ENCODE measurements at regions not wholly inside any gene's neighbourhood (a gene's known extent, or its start where the extent isn't known, plus 50 kb on each side); places are given as distances from the start of the nearest gene placed in this dataset.
"Not testable (repeated sequence)": the region's sequence is repeated elsewhere in the genome, so short reads cannot be mapped to it uniquely, and the experiment has no call there.

DNA sequence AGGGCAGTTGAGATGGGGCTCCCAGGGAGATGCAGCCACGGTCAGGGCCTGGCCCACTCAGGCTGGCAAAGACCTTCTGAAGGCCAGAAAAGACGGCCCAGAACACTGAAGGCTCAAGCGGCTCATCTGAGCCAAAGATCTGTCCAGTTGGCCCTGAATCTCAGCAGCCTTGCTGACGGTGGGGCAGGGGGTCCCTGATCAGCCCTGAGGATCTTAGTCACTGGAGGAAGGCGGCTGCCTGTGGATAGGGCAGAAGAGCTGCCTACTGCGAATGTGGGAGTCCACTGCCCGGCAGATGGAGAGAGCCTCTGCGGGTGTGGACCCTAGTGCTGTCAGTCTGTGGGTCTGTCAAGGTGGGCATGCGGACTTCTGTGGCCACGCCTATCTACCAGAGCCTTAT lies 1738.2 kb downstream of the TP53TG3F start:
- no peak for DNase-seq

DNA sequence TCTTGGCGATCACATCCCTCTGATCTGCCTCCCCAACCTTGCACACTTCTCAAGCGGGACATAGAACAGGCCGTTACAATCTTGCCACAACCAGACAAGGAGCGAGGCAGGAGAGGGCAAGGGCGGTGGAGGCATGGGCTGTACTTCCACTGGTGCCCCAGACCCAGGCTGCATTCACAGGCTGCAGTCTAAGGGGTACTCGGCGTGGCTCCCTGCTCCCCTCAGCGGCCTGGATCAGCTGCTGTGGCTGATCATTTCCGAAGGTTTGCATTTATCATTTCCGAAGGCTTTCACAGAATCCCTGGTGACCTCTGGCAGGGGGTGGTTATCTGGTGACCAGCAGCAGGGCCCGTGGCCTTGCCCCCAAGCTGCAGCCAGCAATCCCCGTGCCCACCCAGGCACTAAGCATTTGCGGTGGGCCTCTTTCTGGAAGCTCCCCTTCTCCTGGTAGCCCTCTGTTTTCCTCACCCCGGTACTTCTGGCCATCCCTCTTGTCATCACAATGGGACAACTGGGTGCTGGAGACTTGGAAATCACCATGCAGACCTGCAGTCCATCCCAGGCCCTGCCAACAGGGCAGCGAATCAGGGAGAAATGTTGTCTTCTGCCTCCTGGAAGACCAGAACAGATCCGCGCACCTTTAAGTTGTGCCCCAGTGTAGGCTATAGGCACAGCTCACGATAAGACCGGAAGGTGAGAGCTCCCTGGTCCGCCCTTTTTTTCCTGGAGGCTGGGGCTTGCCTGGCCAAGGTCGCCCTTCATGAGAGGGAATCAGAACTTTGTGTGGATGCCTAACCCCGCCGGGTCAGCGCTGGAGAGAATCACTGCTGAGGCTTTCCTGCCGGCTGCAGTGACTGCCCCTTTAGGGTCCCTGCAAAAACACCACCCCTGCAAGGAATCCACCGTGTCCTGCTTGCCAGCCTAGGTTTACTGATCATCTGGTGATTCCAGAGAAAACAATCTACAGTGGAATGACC lies 1739.1 kb downstream of the TP53TG3F start:
- DNase-seq: no peak

DNA sequence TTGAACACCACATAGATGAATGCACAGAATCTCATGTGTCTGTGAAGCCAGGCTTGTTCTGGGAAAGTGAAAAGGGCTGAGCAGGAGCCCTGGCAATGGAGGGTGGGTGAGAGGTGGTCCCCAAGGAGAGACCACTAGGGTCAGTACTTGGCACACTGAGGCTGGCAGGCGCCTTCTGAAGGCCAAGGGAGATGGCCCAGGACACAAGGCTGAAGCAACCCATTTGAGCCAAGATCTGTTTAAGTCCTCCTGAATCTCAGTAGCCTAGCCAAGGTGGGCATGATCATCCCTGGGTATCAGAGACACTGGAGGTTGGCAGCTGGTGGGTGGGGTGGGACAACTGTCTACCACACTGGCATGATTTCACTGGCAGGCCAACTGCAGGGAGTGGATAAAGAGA lies 1741.2 kb downstream of the TP53TG3F start:
- no peak for DNase-seq

DNA sequence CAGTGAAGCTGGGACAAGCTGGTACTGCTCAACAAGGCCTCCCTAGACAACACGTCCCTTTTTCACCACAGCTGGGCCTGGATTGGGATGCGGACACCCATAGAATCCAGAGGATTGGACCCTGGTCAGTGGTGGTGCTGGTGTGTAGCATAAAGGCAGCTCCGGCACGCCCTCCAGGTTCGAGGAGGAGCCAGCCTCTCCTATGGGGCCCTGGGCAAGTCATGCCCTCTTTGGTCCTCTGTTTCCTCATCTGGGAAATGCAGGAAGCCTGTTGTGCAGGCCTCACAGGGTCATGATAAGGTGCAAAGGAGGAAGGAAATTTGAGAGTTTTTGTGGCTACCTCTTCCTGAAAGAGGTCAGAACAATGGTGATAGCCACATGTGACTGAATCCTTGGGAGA lies 1741.7 kb downstream of the TP53TG3F start:
- DNase-seq: no peak

DNA sequence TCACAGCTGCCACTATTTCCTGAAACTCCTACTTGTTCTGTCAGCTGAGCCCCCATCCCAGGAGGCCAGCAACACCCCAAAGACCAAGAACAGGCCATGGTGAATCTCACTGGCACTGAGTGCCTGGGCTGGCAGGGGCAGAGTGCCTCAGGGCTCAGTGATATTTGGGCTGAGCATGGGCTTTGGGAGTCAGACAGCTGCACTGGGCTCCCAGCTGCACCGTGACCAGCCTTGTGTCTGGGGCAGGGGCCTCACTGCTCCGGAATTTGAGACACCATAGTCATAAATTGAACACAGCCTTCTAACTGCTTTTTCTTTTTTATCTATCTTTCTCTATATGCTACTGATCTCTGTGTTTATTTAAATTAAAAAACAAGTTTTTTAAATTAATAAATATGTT lies 1744.2 kb downstream of the TP53TG3F start:
- DNase-seq: no peak

DNA sequence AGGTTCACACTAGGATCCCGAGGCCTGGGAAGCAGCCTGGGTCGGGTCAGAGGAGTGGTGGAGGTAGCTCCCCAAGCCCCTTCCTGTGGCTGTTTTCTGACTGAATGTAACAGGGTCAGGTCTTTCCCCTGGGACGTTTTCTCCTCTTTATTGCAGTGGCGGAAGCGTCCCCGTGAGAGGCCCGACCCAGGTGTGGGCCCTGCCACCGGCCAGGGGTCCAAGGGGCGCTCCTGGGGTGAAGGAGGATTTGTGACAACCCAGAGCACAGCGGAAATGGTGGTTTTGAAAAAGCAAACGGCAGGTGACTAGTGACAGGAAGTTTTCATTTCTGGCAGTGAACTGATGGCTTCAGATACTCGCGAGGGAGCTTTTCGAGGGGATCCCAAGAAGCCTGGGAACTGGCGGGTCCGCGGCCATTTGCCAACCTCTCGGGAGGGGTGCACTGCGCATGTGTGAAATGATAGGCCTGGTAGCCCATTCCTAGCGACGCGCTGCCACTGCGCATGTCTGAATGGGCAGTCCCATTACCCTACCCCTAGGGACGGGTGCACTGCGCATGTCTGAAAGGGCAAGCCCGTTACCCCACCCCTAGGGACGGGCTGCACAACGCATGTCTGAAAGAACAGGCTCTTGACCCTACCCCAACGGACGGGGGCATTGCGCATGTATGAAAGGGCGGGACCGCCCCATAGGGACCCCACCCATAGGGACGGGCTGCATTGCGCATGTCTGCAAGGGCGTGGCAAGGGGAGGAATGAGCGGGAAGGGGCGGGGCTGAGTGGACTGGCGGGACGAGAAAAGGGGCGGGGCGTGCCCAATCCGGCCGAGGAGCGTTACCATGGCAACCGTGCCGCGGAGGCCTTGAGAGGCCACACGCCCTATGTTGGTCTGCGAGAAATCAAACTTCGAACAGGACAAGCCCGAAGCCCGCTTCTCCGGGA lies 1747.9 kb downstream of the TP53TG3F start:
- no peak for DNase-seq

DNA sequence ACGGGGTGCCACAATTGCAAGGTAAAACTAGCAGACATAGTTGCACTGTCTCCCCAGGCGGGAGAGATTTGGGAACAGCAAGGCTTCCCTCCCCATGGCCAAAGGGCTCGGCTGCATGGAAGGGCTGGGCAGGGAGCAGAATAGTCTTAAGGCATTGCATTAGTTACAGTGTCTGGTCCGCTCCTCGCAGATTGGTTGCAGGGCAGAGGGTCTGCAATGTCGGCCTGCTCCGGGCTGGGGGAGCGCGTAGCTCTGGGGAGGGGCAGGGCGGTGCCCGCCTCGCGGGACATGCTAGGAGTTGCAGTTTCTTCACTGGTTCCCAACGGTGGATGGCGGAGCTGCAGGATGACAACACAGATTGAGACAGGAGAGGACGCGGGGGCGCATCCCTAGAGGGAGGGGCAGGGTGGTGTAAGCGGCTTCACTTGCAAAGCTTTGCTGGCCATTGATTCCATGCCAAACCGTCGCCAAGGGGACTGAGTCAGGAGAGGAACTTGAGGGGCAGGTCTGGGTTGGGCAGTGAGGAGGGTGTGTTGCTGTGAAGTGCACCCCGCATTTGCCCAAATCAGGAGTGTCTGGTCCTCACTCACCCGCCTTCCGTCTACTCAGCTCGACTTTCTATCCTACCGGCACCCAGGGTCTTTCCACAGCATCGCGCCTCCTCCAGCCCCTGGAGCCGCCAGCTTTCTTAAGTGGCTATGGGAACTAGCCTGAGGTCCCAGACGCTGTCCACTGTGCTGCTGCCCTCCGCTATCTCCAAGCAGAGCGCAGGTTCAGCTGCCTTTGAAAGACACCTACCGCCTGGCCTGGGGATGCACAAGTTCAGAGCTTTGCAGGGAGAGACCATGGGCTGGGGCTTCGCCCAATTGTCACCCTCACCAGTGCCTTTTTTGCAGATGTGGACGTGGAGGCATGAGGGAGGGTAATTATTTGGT lies 1748.9 kb downstream of the TP53TG3F start:
- no peak for DNase-seq

DNA sequence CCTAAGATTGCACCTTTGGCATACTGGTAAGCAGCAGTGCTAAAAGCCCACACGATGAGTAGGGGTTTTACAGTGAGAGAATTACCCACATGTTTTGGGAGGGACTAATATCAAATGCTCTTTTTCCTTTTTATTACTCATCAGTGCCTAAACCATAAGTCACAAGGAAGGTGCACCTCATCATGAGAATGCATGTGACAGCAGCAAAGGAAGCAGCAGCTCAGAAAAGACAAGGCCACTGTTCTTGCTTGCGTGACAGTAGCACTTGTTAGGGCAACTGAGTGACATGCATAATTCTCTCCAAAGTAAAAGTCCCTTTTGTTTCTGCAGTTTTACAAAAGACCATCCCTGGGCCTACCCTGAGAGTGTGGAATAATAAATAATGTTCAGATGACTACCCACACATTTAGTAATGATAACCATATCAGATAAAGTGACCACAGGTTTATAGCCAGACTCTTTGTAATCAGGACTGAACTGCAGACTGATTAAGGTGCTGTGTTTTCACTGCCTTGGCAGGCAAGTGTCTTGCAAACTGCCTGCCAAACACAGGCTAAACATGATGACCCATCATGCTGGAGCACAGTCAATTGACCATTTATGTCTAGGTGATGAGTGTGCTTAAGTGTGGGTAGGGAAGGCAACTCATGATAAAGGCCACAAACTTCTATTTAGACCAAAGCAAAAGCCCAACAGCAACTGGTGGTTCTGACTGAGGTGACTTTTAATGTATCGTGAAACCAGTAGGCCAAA lies 1751.4 kb downstream of the TP53TG3F start:
- DNase-seq: no peak

DNA sequence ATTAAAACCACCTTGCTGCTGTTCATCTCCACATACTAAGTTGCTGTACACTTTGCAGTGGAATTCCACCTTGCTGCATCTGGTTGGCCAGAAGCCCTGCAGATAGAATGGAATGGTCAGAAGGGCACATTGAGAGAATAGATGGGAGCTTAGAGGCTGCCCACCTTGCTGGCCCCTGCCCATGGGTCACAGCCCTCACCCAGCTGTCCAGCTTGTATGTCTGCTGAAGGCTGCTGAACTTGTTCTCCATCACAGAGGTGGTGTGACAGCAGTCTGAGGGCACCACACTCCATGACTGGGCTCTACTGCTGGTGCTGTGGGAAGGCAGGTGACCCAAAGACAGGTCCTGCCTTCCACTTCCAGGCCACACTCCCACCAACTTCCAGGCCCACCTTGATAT lies 1755.4 kb downstream of the TP53TG3F start:
- DNase-seq: no peak

DNA sequence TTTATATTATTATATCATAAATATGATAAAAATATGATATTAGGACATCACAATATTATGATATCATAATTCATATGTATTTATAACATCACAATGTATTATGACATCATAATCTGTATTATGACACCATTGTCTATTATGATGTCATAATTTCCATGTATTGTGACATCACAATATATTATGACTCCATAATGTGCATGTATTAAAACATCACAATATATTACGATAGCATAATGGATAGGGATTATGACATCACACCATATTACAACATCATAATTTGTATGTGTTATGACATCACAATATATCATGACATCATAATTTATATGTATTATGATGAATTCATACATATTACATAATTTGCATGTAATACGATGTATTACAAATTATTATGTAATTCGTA lies 1755.9 kb downstream of the TP53TG3F start:
- no peak for DNase-seq

DNA sequence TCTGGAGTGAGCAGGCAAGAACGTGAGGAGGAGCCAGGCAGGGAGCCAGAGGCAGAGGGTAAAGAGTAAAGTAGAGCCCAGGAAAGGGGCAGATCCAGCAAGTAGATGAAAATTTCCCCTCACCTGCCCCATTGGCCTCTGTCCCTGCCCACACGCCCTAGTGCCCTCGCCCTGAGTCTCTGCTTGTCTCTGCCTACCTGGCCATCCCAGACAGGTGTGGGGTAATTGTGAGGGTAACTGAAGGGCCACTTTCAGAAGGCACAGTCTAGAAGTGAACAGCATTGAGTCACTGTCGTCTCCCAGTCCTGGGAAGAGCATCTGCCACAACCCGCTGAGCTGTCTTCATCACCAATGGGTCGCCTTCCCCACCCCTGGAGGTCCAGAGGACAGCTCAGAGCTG lies 1756.8 kb downstream of the TP53TG3F start:
- not testable (repeated sequence) for DNase-seq

DNA sequence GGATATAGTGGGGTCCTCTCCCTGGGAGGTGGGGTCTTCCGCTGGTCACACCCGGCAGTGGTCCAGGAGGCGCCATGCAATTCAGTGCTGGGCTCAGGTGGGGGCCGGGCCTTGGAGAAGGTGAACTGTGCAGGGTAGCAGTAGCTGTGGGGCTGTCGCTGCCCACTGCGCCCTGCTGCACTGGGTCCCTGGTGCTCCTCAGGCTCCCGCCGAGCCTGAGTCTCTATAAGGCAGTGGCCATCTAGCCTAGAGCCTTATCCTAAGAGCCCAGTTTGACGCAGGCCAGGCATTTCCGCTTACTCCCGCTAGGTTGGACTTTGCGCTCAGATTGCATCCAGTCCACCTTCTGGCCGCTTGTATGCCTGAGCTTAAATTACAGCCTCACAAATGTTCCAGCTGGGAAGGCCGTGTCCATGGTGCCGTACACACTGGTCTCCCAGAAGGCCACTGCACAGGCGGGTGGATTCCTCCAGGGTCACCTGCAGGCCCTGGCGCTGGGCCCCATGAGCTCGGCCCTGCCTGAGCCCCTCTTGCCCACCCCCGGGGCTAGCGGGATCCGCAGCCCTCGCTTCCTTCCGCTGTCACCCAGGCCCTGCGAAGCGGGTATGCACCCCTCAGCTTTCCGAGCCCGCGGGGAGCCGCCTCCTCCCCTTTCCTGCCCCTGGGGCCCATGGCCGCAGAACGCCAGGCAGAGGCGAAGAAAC lies 1762.2 kb downstream of the TP53TG3F start:
- DNase-seq: no peak

DNA sequence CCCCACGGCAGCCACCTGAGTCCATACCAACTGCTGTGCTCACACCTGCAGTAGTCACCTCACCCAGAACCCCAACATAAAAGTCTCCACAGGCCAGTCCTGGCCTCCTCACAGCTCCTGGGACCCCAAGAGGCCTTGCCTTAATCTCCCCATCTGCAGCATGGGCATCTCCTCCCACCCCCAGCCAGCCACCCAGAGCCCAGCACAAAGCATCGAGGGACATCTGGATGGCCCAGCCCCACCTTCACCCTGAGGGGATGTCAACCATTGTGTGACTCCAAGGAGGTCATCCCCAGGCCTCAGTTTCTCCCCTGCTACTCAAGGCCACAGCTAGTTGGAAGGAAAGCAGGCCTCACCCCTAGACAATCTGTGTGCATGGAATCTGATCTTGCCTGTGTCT lies 1775.3 kb downstream of the TP53TG3F start:
- DNase-seq: no peak

DNA sequence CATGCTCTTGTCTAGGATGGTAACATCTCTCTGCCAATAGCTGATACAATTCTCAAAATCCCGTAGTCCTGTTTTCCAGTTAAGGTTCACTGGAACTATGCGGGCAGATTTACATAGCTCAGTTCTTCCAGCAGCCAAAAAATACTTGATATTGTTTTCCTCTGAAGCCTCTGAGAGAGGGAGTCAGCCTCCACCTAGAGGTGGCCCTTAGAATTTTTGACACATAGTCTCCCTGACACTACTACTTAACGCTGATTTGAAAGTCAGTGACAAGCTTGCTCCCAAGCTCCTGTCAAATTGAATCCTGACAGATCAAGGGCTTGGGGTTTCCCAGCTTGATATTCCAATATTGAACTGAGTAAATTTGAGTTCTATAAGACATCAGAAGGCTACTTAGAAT lies 1780.1 kb downstream of the TP53TG3F start:
- no peak for DNase-seq

DNA sequence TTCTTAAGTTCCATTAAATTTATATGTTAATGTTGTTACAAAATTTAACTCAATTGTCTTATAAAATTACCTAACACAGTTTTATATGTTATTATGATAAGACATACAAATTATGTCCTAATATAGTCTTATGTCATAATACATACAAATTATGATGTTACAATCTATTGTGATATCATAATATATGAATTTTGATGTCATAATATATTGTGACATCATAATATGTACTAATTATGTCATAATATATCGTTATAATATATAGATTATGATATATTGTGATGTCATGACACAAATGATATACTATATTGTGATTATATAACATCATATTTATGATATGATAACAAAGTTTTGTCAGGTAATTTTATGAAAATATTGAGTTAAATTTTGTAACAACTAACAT lies 1789.6 kb downstream of the TP53TG3F start:
- no peak for DNase-seq

DNA sequence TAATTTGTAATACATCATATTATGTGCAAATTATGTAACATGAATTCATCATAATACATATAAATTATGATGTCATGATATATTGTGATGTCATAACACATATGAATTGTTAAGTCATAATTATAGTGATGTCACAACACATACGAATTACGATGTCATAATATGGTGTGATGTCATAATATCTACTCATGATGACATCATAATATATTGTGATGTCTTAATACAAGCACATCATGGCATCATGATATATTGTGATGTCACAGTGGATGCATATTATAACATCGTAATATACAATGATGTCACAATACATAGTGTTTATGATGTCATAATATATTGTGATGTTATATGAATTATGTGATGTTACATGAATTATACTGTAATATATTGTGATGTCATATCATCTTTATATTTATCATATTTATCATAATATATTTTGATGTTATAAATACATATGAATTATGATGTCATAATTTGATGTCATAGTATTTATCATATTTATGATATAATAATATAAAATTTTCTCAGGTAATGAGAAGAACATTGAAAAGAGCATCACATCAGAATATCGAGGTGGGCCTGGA lies 1793.0 kb downstream of the TP53TG3F start:
- peak; percentile 0 for DNase-seq

DNA sequence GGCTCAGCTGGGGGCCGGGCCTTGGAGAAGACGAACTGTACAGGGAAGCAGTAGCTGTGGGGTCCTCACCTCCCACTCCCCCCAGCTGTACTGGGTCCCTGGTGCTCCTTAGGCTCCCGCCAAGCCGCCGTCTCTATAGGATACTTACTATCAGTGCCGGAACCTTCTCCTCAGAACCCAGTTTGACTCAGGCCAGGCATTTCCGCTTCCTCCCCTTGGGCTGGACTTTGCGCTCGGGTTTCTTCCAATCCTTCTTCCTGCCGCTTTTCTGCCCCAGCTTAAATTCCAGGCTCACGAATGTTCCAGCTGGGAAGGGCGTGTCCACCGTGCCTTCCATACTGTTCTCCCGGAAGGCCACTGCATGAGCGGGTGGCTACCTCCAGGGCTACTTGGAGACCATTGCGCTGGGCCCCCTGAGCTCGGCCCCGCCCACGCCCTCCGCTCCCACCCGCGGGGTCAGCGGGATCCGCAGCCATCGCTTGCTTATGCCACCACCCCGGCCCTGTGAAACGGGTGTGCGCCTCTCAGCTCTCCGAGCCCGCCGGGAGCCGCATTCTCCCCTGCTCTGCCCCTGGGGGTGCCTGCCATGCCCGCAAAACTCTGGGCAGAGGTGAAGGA lies 1795.9 kb downstream of the TP53TG3F start:
- no peak for DNase-seq

DNA sequence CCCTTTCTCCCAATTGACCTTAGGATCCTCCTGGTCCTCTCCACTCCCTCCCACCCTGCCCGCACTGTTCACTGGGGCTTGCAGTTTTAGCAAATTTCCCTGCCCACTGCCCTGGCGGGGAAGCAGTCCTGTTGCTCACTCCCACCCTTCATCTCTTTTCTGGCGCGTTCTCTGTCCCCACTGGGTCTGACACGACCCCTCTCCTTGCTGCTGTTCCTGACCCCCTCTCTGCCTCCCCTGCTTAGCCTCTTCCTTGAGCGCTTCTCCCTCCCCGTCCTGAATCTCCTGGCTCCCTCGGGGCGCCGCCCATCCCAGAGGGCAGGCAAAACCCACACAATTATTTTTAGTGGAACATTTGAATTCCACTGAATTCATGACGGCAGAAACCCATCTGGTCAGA lies 1796.4 kb downstream of the TP53TG3F start:
- DNase-seq: no peak

DNA sequence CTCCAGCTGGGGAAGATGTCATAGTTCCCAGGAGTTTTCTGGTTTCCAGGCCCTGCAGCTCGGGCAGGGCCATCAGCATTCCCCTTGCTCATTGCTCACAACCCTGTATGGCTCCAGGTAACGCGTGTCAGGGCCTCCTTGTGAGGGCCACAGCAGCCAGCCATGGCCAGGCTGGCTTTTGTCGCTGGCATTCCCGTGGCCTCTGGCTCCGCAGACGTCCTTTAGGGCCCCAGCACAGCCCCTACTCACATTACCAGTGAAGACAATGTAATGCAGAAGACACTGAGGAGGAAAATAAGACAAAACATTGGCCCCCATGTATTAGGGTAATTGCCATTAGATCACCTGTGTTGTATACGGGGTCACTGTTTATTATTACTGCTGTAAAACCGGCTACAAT lies 1799.0 kb downstream of the TP53TG3F start:
- no peak for DNase-seq

DNA sequence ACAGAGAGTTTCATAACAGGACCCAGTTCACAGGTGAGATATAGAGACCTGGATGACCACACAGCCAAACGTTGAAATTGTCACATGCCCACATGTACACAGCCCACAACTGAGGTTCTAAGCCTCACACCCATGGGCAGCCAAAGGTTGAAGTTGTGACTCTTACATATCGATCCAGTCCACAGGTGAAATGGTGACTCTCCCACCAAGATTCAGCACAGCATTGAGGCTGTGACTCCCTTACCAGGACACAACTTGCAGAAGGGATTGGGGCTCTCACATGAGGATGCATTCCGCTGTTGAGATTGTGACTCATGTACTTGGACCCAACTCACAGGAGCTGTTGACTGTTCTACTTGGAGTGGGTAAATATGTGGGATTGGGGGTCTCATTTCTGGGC lies 1836.4 kb downstream of the TP53TG3F start:
- no peak for DNase-seq
